ENCODE measurements at regions not wholly inside any gene's neighbourhood (a gene's known extent, or its start where the extent isn't known, plus 50 kb on each side); places are given as distances from the start of the nearest gene placed in this dataset.

DNA sequence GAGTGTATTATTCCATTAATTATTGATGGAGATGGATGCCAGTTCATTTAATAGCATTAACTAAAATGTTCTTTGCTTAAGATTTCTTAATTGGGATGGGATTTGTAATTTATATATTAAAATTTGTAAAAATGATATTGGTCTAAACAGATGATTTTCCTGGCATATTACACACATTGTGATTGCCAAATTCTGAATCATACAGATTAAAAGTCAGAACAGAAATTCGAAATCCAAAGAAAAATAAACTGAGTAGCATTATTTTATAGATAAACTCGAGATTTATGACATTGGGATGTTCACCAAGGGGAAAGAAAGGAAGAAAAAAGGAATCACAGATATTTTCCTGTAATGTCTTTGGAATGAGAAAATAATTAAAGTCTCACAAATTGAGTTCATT lies 481.1 kb downstream of the CCER1 start:
- TF ChIP-seq, protein P1, sequence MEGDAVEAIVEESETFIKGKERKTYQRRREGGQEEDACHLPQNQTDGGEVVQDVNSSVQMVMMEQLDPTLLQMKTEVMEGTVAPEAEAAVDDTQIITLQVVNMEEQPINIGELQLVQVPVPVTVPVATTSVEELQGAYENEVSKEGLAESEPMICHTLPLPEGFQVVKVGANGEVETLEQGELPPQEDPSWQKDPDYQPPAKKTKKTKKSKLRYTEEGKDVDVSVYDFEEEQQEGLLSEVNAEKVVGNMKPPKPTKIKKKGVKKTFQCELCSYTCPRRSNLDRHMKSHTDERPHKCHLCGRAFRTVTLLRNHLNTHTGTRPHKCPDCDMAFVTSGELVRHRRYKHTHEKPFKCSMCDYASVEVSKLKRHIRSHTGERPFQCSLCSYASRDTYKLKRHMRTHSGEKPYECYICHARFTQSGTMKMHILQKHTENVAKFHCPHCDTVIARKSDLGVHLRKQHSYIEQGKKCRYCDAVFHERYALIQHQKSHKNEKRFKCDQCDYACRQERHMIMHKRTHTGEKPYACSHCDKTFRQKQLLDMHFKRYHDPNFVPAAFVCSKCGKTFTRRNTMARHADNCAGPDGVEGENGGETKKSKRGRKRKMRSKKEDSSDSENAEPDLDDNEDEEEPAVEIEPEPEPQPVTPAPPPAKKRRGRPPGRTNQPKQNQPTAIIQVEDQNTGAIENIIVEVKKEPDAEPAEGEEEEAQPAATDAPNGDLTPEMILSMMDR (IDR thresholded peaks at IDR 0.05; ENCODE audit: borderline replicate concordance, extremely low read depth, low read length, poor library complexity, severe bottlenecking): no peak
- TF ChIP-seq EZH2 (IDR thresholded peaks at IDR 0.05; ENCODE audit: borderline replicate concordance, low read depth, low read length, severe bottlenecking): no peak
